Endothelial cell of umbilical vein (primary cell): ENCODE measurements at regions not wholly inside any gene's neighbourhood (a gene's known extent, or its start where the extent isn't known, plus 50 kb on each side); places are given as distances from the start of the nearest gene placed in this dataset.

Experiments used
- BruUV-seq: library from RNA; stranded (reverse); fragments of 400-500 nt; replicated peaks from 2 replicates; lab custom pipeline; 2021; lab: Mats Ljungman, UMichigan
- CTCF ChIA-PET: fragments of 300-600, 350-600 bp; sonication (Branson Sonifier 250); formaldehyde crosslinking; loops from one replicate; lab custom pipeline; 2021; ENCODE audit warnings: antibody characterized with exemption, inconsistent platforms; lab: Charles Lee
- POLR2A ChIA-PET: fragments of 300-600, 350-600 bp; sonication (Branson Sonifier 250); formaldehyde crosslinking; loops from one replicate; lab custom pipeline; 2021; ENCODE audit warnings: antibody characterized with exemption, inconsistent platforms; lab: Charles Lee
- DNase-seq: peaks from one replicate; pipeline ENCODE4 v3.0.0-alpha.2; 2011; ENCODE audit warnings: low read depth, low spot score
- FAIRE-seq: peaks from 2 replicates; lab custom pipeline; 2011; peaks lifted over from hg19 to GRCh38; lab: Jason Lieb, UNC
- H2AFZ ChIP-seq: 2 replicates; pipeline ENCODE4 v1.6.0; 2012; ENCODE audit warnings: low read depth, low read length, control low read depth, inconsistent platforms
- H3K27ac ChIP-seq: 2 replicates; pipeline ENCODE4 v1.5.1; 2011; ENCODE audit warnings: low read depth, mild to moderate bottlenecking, control low read depth, low read length, moderate library complexity; ENCODE audit not compliant: insufficient read depth
- H3K27me3 ChIP-seq, 2 experiments: 2 replicates each; pipeline versions ENCODE4 v1.6.0 to v1.6.1; 2011; ENCODE audit warnings: low read length in 2 of 2, mixed read lengths in 1 of 2; ENCODE audit not compliant: control insufficient read depth in 2 of 2, insufficient read depth in 2 of 2
- H3K36me3 ChIP-seq, 2 experiments: 2 replicates in 1 of 2; 3 replicates in 1 of 2; pipeline ENCODE4 v1.5.1; 2011; ENCODE audit warnings: low read length in 2 of 2, mild to moderate bottlenecking in 1 of 2, moderate library complexity in 1 of 2; ENCODE audit not compliant: control insufficient read depth in 2 of 2, insufficient read depth in 2 of 2; ENCODE audit errors: extremely low read depth in 1 of 2
- H3K4me1 ChIP-seq: 3 replicates; pipeline ENCODE4 v1.5.1; 2011; ENCODE audit warnings: mild to moderate bottlenecking, low read length; ENCODE audit not compliant: control insufficient read depth, insufficient read depth; ENCODE audit errors: extremely low read depth
- H3K4me2 ChIP-seq: 2 replicates; pipeline ENCODE4 v1.6.1; 2011; ENCODE audit warnings: low read length, control low read depth, mixed read lengths; ENCODE audit not compliant: insufficient read depth
- H3K4me3 ChIP-seq, 3 experiments: fragments of 200-600 bp in 1 of 3; sonication (generic), shearing (Covaris generic) in 1 of 3; replicated peaks in 1 of 3; 2 replicates each; pipeline ENCODE4 v1.5.1; 2011 to 2016; ENCODE audit warnings: control low read depth in 3 of 3, low read length in 3 of 3, mild to moderate bottlenecking in 2 of 3, inconsistent platforms in 1 of 3, low read depth in 1 of 3, moderate library complexity in 1 of 3; ENCODE audit not compliant: insufficient read depth in 1 of 3
- H3K79me2 ChIP-seq: 2 replicates; pipeline ENCODE4 v1.6.0; 2012; ENCODE audit warnings: low read length, inconsistent platforms; ENCODE audit not compliant: control insufficient read depth, insufficient read depth
- H3K9ac ChIP-seq: replicated peaks from 2 replicates; pipeline ENCODE3; 2011; ENCODE audit warnings: low read length, control low read depth; ENCODE audit not compliant: insufficient read depth; ENCODE audit errors: extremely low read depth
- H3K9me1 ChIP-seq: replicated peaks from 3 replicates; pipeline ENCODE4 v1.6.0; 2011; ENCODE audit warnings: mild to moderate bottlenecking, low read length; ENCODE audit not compliant: control insufficient read depth, insufficient read depth; ENCODE audit errors: extremely low read depth
- H3K9me3 ChIP-seq: replicated peaks from 2 replicates; pipeline ENCODE4 v1.5.1; 2012; ENCODE audit warnings: low read length, inconsistent platforms; ENCODE audit not compliant: control insufficient read depth, insufficient read depth
- H4K20me1 ChIP-seq: replicated peaks from 2 replicates; pipeline ENCODE3; 2011; ENCODE audit warnings: mild to moderate bottlenecking, low read length; ENCODE audit not compliant: control insufficient read depth, insufficient read depth; ENCODE audit errors: extremely low read depth
- EZH2 ChIP-seq: IDR thresholded peaks from 2 replicates; pipeline ENCODE4 v1.6.1; 2012; ENCODE audit warnings: borderline replicate concordance, low read depth, mild to moderate bottlenecking, moderate library complexity, low read length, inconsistent platforms; ENCODE audit not compliant: severe bottlenecking
- FOS ChIP-seq: IDR thresholded peaks from 2 replicates; pipeline ENCODE4 v1.6.1; 2011; ENCODE audit warnings: mild to moderate bottlenecking, low read length, moderate library complexity, borderline replicate concordance; ENCODE audit not compliant: insufficient read depth
- GATA2 ChIP-seq: IDR thresholded peaks from 2 replicates; pipeline ENCODE4 v1.7.0; 2011; ENCODE audit warnings: low read depth, mild to moderate bottlenecking, moderate library complexity, mixed read lengths, low read length; ENCODE audit not compliant: insufficient read length, insufficient read depth
- JUN ChIP-seq: IDR thresholded peaks from 2 replicates; pipeline ENCODE4 v1.6.1; 2011; ENCODE audit warnings: borderline replicate concordance, low read depth; ENCODE audit not compliant: insufficient read length, insufficient read depth
- MYC ChIP-seq: IDR thresholded peaks from one replicate; pipeline ENCODE4 v1.6.1; 2011; ENCODE audit warnings: mild to moderate bottlenecking, low read depth, low read length
- POLR2A ChIP-seq: IDR thresholded peaks from 2 replicates; pipeline ENCODE4 v1.6.1; 2012; ENCODE audit warnings: low read depth, mild to moderate bottlenecking, control low read depth, low read length
- POLR2AphosphoS5 ChIP-seq: IDR thresholded peaks from 2 replicates; pipeline ENCODE4 v1.6.1; 2012; ENCODE audit warnings: low read depth, mild to moderate bottlenecking, control low read depth, low read length, moderate library complexity; ENCODE audit not compliant: insufficient read depth
- dilution Hi-C: fragments of 300-500 bp; cut with MboI; formaldehyde crosslinking; loops from one replicate; pipeline ENCODE4 v1.15.0; 2019; ENCODE audit warnings: low sequenced_read_pairs; ENCODE audit not compliant: extremely low pct_ligation_motif_present
- intact Hi-C: fragments of 100-400 bp; cut with micrococcal nuclease; formaldehyde crosslinking; loops from one replicate; pipeline ENCODE4 v1.10.0; 2022
- TF ChIP-seq, protein P1 (sequence below): IDR thresholded peaks from 2 replicates; pipeline ENCODE4 v1.6.1; 2011; ENCODE audit not compliant: insufficient read depth, insufficient read length
- TF ChIP-seq, protein P2 (sequence below), 2 donors: IDR thresholded peaks; 1 replicate in 1 of 2; 2 replicates in 1 of 2; pipeline ENCODE4 v1.5.1; 2011; ENCODE audit warnings: low read length in 2 of 2, mild to moderate bottlenecking in 2 of 2, moderate library complexity in 2 of 2, control low read depth in 1 of 2, inconsistent platforms in 1 of 2, low read depth in 1 of 2; ENCODE audit not compliant: insufficient read depth in 1 of 2; ENCODE audit errors: extremely low read depth in 1 of 2

DNA sequence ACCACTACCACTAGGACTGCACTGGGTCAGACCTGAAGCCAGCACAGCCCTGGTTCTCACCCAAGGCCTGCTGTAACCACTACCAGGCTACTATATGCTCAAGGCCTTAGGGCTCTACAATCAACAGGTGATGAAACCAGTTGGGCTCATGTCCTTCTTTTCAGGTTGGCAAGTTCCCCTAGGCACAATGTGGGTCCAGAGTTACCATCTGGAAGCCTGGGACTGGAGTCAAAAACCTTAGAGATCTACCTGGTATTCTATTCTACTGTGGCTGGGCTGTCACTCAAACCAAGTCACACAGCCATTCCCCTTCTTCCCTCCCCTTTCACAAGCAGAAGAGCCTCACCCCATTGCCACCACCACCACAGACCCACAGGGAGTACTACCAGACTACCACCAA is 175.6 kb downstream of the RELL1 start:
- Histone ChIP-seq H3K4me3 (no peak overlapping the region), H3K4me1 (no peaks in the 10 kb centered on the region), H4K20me1 (no peaks in the 10 kb centered on the region), H3K4me2 (no peak overlapping the region), H3K9me1 (no peaks in the 10 kb centered on the region), H2AFZ (no peak overlapping the region), H3K27me3 (no peaks in the 10 kb centered on the region), H3K79me2 (no peaks in the 10 kb centered on the region), H3K9me3 (no peaks in the 10 kb centered on the region), H3K27ac (no peak overlapping the region), H3K9ac (no peak overlapping the region), H3K36me3 (no peaks in the 10 kb centered on the region)
- BruUV-seq = no TSS peak
- intact Hi-C loops (no loop called here), dilution Hi-C loops (no loop called here)
- TF ChIP-seq FOS = no peak
- no peak for TF ChIP-seq GATA2
- no peak for TF ChIP-seq POLR2AphosphoS5
- TF ChIP-seq, protein P1, sequence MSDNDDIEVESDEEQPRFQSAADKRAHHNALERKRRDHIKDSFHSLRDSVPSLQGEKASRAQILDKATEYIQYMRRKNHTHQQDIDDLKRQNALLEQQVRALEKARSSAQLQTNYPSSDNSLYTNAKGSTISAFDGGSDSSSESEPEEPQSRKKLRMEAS = no peak
- TF ChIP-seq POLR2A = no peak
- no peak for TF ChIP-seq MYC
- TF ChIP-seq JUN = no peak
- no peak for TF ChIP-seq EZH2
- TF ChIP-seq, protein P2, sequence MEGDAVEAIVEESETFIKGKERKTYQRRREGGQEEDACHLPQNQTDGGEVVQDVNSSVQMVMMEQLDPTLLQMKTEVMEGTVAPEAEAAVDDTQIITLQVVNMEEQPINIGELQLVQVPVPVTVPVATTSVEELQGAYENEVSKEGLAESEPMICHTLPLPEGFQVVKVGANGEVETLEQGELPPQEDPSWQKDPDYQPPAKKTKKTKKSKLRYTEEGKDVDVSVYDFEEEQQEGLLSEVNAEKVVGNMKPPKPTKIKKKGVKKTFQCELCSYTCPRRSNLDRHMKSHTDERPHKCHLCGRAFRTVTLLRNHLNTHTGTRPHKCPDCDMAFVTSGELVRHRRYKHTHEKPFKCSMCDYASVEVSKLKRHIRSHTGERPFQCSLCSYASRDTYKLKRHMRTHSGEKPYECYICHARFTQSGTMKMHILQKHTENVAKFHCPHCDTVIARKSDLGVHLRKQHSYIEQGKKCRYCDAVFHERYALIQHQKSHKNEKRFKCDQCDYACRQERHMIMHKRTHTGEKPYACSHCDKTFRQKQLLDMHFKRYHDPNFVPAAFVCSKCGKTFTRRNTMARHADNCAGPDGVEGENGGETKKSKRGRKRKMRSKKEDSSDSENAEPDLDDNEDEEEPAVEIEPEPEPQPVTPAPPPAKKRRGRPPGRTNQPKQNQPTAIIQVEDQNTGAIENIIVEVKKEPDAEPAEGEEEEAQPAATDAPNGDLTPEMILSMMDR (IDR thresholded peaks at IDR 0.05; ENCODE audit: extremely low read depth in 1 of 2, insufficient read depth in 1 of 2, low read depth in 1 of 2, low read length in 2 of 2) = no peak
- ChIA-PET POLR2A (no interaction called here), CTCF (no interaction called here)
- no peak for DNase-seq
- FAIRE-seq = no peak
